NCI-H460 (cell line): ENCODE measurements at regions not wholly inside any gene's neighbourhood (a gene's known extent, or its start where the extent isn't known, plus 50 kb on each side); places are given as distances from the start of the nearest gene placed in this dataset.
"Not testable (repeated sequence)": the region's sequence is repeated elsewhere in the genome, so short reads cannot be mapped to it uniquely, and the experiment has no call there.

Experiments
- DNase-seq: peaks from one replicate; pipeline ENCODE4 v3.0.0-alpha.2; 2016; ENCODE audit warnings: low read depth; ENCODE audit errors: extremely low read depth

DNA sequence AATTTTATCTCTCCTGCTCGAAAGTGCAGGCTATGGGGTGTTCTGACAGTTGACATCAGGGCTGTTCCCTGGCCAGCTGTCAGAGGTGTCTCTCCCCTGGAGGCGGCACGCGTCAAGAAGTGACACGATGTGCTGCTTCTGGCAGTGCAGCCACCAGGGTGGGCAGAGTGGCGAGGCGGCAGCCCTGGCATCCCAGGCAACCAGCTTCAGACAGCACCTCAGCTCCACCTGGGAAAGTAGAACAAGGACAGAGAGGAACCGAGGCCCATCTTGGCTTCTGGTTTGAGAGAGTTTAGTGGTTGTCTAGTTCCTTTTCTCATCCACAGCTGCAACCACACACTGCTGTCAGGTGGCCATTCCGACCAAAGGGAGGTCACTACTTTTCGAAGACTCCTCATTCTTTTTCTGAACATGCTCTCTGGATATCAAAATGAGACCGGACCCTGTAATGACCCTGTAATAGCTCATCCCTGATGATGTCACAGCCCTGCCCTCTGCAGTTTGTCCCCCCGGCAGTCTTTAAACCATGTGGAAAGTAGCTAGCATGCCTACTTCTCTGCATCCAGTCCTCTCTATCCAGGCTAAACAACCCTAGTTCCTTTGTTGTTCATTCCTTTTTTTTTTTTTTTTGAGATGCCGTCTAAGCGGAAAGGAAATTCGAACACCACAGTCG, 381.0 kb upstream of the NRP1 start:
- DNase-seq: no peak

DNA sequence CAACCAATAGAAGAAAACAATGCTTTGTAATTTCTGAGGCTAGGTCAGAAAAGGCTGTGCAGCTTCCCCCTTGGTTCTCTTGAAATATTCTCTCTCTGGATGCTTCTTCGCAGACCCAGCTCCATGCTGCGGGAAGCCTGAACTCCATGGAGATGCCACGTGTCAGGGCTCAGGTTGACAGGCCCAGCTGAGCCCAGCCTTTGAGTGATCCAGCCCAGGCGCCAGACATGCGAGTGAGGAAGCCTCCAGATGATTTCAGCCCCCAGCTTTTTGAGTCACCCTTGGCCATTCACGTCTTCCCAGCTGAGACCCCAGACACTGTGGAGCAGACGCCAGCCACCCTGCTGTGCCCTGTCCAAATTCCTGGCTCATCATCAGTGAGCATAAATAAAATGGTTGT, 378.4 kb upstream of the NRP1 start:
- DNase-seq: no peak

DNA sequence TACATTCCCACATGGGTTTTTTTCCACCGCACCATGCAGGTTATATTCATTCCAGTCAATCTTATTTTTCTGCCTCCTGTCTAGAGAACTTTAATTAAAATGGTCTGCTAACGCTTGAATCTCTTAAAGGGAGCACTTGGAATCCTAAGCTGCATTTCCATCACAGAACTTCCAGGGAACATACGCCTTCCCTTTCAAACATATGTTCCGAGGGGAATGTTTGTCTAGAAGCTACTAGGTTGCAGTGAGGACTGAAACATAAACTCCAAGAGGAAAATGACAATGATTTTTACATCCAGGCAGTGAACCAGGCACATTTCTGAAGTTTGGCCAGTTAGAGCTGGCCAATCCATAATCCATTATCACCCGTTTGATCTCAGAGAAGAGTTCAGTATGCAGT, 375.5 kb upstream of the NRP1 start:
- DNase-seq: no peak

DNA sequence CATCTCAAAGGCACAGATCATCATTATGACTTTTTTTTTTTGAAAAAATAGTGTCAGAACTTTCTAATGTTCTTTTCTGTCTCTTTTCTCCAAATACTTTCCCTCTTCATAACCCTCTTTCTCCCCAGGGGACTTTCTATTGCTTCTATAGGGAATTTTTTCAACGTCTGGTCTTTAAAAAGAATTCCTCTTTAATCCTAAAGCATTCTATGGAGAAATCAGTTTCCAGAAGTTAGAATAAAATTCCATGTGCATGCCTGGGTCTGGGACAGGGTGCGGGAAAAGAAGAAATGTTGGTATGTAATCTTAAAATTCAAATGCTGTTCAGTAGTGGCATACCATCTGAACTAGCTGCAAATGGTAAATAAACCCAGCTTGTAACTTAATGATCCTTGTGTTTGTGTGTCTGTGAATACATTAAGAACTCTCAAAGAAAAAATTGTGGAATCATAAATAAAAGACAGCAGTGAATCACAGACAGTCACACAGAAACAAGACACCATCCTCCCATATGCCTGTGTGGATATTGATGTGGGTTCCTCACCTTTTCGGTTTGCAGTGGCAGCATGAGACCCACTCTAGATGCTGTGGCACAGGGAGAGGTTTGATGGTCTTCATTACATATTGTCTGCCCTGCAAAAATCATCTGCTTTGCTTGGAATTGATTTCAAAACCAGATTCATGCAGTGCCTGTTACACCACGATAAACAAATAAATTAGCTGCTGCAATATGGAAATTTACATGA, 374.7 kb upstream of the NRP1 start:
- no peak for DNase-seq

DNA sequence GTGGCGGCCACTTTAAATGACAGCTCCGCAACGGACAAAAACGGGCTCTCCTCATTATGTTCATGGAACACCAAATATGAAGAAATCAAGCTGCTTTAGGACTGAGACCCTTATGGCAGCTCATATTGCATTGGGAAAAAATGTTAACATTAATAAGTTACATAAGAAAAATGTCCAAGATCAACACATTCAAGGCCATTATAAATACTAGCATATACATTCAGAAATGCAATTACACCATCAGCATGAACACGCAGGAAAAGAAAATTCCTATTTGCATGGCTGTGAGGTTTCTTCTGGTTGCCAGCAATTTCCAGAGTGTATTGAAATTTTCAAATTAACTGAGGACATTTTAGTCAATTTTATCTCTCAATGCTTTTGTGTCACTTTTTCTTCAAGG, 374.1 kb upstream of the NRP1 start:
- DNase-seq: no peak

DNA sequence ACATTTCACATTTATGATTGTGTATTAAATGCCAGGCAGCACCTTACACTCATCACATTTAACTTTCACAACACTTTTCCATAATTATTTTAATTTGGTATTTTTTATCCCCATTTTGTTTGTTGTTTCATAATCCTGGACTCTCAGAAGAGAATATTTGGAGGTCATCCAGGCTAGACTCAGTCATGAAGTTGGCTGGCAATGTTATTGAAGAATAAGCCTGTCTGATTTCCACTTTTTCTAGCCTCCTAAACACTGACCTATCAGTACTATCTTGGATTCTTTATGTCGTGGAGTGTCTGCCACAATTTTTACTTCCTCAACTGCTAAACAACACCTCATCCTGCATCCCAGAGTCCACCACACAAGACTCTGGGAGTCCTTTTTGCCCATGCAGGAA, 372.3 kb upstream of the NRP1 start:
- no peak for DNase-seq

DNA sequence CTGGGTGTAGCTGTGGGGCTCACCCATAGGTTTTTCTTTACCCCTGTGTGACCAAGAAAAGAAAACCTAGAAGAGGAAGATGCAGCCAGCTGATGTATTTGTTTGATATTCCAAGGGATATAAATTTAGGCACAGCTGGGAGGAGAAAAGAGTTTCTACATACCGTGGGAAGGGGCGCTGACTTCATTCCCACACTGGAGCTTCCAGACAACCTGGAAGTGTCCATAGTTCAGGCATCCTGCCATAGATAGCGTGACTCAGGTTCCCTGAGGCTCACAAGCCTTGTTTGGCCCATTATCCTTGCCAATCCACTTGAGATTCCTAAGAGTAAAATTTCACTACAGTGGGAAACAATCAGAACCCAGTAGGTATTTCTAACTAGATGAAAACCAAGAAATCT, 371.7 kb upstream of the NRP1 start:
- no peak for DNase-seq

DNA sequence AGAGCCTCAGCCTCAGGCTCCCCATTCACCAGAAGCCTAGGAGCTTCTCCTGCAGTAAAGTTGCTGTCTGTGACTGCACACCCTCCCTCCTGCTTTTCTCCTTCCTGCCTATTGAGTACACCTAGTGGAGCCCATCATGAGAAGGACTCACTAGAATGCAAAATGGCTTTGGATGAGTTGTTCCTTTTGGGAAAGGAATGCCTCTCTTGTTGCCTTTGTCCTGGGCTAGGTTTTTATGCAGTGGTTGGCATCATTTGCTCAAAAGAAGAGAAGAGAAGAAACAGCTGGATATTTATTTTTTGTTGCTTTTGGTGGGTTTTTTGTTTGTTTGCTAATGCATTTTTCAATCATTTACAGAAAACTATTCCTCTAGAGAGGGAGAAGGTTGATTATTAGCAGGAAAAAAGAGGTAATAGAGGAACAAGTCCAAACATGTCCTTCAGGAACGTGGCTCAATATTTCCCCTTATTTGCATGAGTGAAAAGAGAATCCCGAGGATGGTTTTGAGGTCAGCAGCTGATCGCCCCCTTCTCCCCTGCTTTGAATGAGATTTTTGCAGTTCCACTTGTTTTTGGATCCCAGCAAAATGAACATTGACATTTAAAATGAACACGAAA, 369.9 kb upstream of the NRP1 start:
- DNase-seq: no peak

DNA sequence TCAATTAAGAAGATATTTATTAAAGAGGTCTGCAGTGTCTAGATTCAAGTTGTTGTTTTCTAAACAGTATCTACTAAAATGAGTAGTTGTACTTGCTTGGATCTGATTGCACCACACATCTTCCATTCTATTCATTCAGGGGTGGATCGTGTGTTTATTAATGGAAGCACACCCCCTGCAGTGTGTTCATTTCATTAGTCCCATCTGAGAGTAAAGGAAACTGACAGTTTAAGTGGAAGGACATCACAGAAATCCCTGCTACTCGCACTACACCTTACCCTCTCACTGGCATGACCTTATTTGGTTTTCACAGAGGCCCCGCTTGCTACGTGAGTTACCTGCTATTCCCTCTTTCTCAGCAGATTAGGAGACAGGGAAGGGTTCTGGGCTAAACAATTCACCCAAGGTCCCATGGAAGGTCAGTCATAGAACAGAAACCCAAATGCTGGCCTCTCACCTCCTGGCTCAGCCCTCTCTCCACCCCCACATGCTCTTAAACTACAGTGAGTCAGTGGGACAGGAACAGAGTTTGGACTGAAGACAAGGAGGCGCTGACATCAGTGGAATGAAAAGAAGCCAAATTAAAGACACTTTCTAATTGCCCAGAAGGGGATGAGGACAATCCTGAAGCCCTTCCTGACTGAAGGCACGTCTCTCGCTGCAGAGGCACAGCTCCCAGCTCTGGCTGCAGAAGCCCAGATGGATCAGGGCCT, 369.2 kb upstream of the NRP1 start:
- no peak for DNase-seq

DNA sequence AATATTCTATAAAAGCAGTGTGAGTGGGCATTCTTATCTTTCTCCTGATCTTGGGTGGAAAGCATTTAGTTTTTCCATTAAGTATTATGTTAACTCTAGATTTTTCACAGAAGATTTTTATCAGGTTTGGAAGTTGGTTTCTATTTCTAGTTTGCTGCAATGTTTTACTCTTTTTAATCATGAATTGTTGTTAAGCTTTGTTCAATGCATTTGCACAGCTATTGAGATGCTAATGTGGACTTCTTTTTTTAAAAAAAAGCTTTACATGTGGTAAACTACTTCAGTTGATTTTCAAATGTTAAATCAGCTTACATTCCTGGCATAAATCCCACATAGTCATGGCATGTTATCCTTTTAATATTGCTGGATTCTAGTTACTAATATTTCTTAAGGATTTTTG, 363.6 kb upstream of the NRP1 start:
- no peak for DNase-seq

DNA sequence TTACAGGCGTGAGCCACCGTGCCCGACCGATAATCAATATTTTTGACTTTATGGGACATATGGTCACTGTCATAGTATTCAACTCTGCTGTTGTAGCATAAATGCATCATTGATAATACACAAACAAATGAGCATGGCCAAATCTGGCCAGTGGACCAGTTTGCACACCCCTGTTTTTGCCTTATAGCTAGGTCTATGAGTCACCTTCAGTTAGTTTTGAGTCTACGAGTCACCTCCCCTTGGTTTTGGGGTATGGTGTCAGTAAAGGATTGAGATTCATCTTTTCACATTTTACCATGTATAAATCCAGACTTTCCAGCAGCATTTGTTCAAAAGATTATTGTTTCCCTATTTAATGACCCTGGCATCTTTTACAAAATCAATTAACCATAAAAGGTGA, 362.5 kb upstream of the NRP1 start:
- DNase-seq: no peak

DNA sequence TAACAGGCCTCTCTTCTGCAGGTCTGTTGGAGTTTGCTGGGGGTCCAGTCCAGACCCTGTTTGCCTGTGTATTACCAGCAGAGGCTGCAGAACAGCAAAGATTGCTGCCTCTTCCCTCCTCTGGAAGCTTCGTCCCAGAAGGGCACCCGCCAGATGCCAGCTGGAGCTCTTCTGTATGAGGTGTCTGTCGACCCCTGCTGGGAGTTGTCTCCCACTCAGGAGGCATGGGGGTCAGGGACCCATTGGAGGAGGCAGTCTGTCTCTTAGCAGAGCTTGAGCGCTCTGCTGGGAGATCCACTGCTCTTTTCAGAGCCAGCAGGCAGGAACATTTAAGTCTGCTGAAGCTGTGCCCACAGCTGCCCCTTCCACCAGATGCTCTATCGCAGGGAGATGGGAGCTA, 361.1 kb upstream of the NRP1 start:
- DNase-seq: no peak

DNA sequence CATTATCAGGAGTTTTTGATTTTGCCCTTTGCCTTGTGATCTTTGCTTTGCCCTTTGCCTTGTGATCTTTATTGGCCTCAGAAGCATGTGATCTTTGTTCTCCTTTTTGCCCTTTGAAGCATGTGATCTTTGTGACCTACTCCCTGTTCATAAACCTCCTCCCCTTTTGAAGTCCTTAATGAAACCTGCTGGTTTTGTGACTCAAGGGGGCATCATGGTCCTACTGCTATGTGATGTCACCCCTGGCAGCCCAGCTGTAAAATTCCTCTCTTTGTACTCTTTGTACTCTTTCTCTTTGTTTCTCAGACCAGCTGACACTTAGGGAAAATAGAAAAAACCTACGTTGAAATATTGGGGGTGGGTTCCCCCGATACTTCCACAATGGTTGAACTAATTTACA, 356.1 kb upstream of the NRP1 start:
- not testable (repeated sequence) for DNase-seq

DNA sequence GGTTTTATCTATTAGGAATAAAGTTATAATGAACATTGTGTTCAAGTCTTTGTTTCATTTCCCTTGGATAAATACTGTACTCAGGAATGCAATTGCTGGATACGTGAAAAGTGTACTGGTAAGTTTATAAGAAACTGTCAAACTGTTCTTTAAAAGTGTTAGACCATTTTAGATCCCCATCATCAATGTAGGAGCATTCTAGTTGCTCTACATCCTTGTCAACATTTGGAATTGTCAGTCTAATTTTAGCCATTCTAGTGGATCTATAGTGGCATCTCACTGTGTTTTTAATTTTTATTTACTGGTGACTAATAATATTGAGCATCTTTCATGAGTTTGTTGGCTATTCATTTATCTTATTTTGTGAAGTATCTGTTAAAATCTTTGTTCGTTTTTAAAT, 354.0 kb upstream of the NRP1 start:
- DNase-seq: no peak

DNA sequence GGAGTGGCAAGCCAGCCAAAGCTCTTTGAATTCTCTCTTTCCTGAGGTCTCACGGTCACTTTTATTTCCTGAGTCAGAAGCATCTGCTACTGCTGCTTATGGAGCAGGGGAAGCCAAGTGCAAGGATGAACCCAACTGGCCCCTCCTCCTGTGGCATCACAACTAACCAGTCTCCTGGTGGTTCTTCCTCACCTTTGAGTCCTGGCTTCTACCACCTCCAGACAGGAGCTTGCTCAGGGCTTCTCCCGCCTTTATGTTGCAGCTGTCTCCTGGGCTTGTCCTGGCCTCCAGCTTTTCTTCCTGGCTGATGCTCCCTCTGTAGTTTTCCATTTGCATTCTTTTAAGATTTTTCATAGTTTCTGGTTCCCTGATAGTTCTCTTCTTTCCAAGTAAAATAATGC, 349.7 kb upstream of the NRP1 start:
- DNase-seq: no peak

DNA sequence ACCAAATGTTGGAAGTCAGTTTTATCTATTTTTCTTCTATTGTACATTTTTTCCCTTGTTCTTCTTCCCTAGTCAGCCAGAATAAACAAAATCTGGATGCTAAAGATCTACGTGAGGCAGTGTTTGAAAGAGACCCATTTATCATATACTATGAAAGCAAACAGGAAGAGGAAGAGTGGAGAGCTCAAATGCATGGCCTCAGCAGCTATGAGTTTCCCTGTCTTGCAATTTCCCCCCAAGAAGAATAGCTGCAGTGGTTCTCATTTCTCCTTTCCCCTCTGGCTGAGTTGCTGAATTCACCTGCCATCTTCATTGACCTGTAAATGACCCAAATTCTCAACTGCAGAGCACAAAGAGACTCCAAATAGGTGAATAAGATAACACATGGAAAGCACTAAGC, 347.1 kb upstream of the NRP1 start:
- no peak for DNase-seq

DNA sequence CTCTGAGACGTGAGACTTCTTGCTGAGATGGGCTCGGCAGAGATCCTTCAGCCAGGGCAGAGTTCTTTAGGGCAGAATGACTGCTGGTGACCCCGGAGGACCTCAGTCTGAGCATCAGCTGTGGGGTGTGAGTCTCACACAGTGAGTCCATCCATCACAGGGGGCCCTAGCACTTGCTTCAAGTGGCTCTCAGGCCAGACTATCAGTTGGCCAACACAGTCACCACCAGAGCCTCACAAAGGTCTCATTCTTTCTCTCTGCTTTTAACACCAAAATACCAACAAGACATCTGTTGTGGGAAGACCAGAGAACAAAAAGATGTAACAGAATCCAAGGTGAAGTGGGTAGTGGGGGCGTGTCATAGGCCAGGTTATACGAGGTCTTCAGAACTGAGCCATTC, 345.6 kb upstream of the NRP1 start:
- no peak for DNase-seq

DNA sequence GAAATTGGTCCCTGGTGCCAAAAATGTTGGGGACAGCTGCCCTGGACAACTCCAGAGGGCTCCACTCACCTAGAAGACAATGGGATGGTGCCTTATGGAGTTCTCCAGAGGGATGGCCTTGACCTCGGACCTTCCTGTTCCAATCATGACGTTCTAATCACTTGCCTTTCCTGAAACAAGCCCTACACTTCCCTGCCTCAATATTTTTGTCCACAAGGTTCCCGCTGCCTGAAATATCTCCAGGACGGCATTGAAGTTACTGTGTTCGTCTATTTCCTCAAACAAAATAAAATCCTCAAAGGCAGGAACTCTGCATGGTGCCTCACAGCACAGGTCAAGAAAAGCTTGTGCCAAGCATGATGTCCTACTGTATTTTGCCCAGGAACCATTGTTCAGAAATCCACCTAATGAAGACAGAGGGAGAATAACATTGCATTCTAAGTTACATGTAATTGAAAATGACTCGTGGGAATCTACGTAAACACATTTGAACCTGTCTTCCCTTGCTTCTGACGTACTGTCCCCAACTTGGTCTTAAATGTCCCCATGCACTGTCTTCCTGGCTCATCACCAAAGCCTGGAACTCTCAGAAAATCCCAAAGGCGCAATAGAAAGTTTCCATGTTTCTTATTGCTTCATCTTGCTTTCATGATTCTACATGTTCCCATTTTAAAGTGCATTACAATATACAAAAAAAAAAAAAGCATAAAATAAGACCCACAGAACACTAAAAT, 342.3 kb upstream of the NRP1 start:
- DNase-seq: no peak

DNA sequence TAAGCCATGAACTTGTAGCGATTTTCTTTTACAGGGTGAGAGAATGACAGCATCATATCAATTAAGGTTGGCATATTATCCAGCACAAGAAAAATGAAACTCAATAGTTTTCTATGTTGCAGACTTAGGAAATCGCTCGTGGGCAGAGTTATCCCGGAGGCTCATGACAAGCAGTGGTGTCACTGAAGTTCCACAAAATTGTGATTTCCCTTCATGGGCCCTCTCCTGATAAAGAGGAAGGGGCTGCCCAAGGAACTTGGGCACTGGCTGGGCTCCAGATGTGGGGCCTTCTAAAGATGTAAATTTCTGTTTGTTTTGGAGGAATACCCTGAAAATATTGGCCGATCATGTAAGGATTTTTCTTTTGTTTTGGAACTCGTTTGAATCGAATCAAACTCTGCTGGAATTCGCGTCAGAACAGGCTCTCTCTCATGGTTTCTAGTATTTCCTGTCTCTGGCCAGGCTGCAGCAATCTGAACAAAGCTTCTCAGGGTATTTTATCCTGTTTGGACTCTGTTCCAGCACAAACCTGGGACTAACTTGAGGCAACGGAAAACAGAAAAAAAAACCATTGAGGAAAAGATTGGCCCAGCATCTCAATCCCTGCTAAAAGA, 340.6 kb upstream of the NRP1 start:
- no peak for DNase-seq

DNA sequence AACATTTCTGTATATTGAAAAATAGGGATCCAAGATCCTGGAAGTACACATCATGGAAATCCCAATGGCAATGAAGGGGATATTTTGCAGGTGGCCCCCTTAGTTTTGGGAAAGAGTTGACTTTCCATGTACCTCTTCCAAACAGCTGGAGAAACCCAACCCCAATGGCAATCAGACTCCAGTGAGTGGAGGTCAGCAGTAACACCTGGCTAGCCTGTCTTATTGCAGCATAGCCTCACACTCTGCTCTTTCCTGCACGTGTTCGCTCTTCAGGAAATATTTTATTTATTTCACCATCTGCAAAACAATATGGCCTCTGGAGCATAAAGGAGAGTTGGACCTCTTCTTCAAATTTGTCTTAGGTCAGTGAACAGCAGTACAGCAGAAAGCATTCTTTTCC, 340.0 kb upstream of the NRP1 start:
- no peak for DNase-seq
